MM.1S (cell line): ENCODE measurements at regions not wholly inside any gene's neighbourhood (a gene's known extent, or its start where the extent isn't known, plus 50 kb on each side); places are given as distances from the start of the nearest gene placed in this dataset.
A peak's percentile ranks its signal among the peaks of the same experiment; 100 is the strongest.

Experiments used
- DNase-seq: peaks from one replicate; pipeline ENCODE4 v3.0.0-alpha.2; 2015
- H2AFZ ChIP-seq: fragments of 300-600 bp; sonication (generic); 2 replicates; pipeline ENCODE4 v1.6.0; 2016; ENCODE audit warnings: antibody characterized with exemption, low read length
- H3F3A ChIP-seq: fragments of 300-600 bp; sonication (generic); 2 replicates; pipeline ENCODE4 v1.6.1; 2016; ENCODE audit warnings: mild to moderate bottlenecking, antibody characterized with exemption, low read length, moderate library complexity, mixed read lengths; ENCODE audit not compliant: insufficient read depth
- H3K27ac ChIP-seq: fragments of 300-600 bp; sonication (generic); 2 replicates; pipeline ENCODE4 v1.5.1; 2016; ENCODE audit warnings: mild to moderate bottlenecking, low read length
- H3K27me3 ChIP-seq: fragments of 300-600 bp; sonication (generic); replicated peaks from 2 replicates; pipeline ENCODE4 v1.6.0; 2016; ENCODE audit warnings: low read length; ENCODE audit not compliant: insufficient read depth
- H3K36me3 ChIP-seq: fragments of 300-600 bp; sonication (generic); replicated peaks from 2 replicates; pipeline ENCODE4 v1.6.1; 2016; ENCODE audit warnings: mild to moderate bottlenecking, low read length, mixed read lengths; ENCODE audit not compliant: insufficient read depth
- H3K4me1 ChIP-seq: fragments of 300-600 bp; sonication (generic); 2 replicates; pipeline ENCODE4 v1.6.1; 2016; ENCODE audit warnings: low read length, mixed read lengths
- H3K4me2 ChIP-seq: fragments of 300-600 bp; sonication (generic); 2 replicates; pipeline ENCODE4 v1.6.0; 2016; ENCODE audit warnings: low read depth, low read length
- H3K4me3 ChIP-seq: fragments of 300-600 bp; sonication (generic); 2 replicates; pipeline ENCODE4 v1.5.1; 2016; ENCODE audit warnings: low read length, mixed read lengths
- H3K79me2 ChIP-seq: fragments of 300-600 bp; sonication (generic); 2 replicates; pipeline ENCODE4 v1.6.1; 2016; ENCODE audit warnings: mixed run types, low read length, mixed read lengths
- H3K9ac ChIP-seq: fragments of 300-600 bp; sonication (generic); 2 replicates; pipeline ENCODE4 v1.6.1; 2016; ENCODE audit warnings: low read length, mixed read lengths
- H3K9me2 ChIP-seq: fragments of 300-600 bp; sonication (generic); replicated peaks from 2 replicates; pipeline ENCODE4 v1.6.1; 2016; ENCODE audit warnings: mild to moderate bottlenecking, low read length, mixed read lengths; ENCODE audit not compliant: insufficient read depth
- H3K9me3 ChIP-seq: fragments of 300-600 bp; sonication (generic); replicated peaks from 2 replicates; pipeline ENCODE4 v1.6.1; 2016; ENCODE audit warnings: mild to moderate bottlenecking, low read length, mixed read lengths; ENCODE audit not compliant: insufficient read depth
- H4K20me1 ChIP-seq: fragments of 300-600 bp; sonication (generic); 2 replicates; pipeline ENCODE4 v1.6.1; 2016; ENCODE audit warnings: mild to moderate bottlenecking, low read length, moderate library complexity, mixed read lengths; ENCODE audit not compliant: insufficient read depth
- CTCF ChIP-seq: fragments of 300-600 bp; sonication (generic); IDR thresholded peaks from 2 replicates; pipeline ENCODE4 v1.5.1; 2016; ENCODE audit warnings: antibody characterized with exemption, low read length, mixed read lengths
- EZH2 ChIP-seq: fragments of 300-600 bp; sonication (generic); optimal IDR thresholded peaks from 2 replicates; pipeline ENCODE3; 2017; ENCODE audit warnings: low read depth, mild to moderate bottlenecking, antibody characterized with exemption, low read length, mixed read lengths
- EZH2phosphoT487 ChIP-seq: fragments of 300-600 bp; sonication (generic); IDR thresholded peaks from 2 replicates; pipeline ENCODE4 v1.6.1; 2018; ENCODE audit warnings: antibody characterized with exemption, low read length

- peaks cover 72% of the 10 kb centered on the region for H3K27me3 ChIP-seq
These were observed 165.6 kb downstream of the SHANK2 start for GRCh38 chr11:71086687-71087258.

GRCh38 chr11:71084306-71085012 lies 167.9 kb downstream of the SHANK2 start:
- H3K9ac ChIP-seq: no peak overlapping the region
- H3K4me1 ChIP-seq: no peaks in the 10 kb centered on the region
- no peak for DNase-seq
- no peak overlapping the region for H3K27ac ChIP-seq
- no peaks in the 10 kb centered on the region for H3K9me2 ChIP-seq
- H3K27me3 ChIP-seq: peaks cover 72% of the 10 kb centered on the region
- H3F3A ChIP-seq: no peaks in the 10 kb centered on the region
- no peak for TF ChIP-seq EZH2phosphoT487
- no peak for TF ChIP-seq CTCF
- no peak for TF ChIP-seq EZH2
- H3K79me2 ChIP-seq: no peaks in the 10 kb centered on the region
- no peaks in the 10 kb centered on the region for H3K36me3 ChIP-seq
- H3K9me3 ChIP-seq: no peaks in the 10 kb centered on the region
- no peak overlapping the region for H2AFZ ChIP-seq
- H3K4me2 ChIP-seq: no peak overlapping the region
- H4K20me1 ChIP-seq: no peaks in the 10 kb centered on the region
- no peak overlapping the region for H3K4me3 ChIP-seq

More at GRCh38 chr11:71086687-71087258, 165.6 kb downstream of the SHANK2 start:
- Histone ChIP-seq H3K4me3 (no peak overlapping the region), H3K27ac (no peak overlapping the region), H3K79me2 (no peaks in the 10 kb centered on the region), H4K20me1 (no peaks in the 10 kb centered on the region), H3K9ac (no peak overlapping the region), H3K36me3 (no peaks in the 10 kb centered on the region), H3K4me2 (no peak overlapping the region), H2AFZ (no peak overlapping the region), H3K9me2 (no peaks in the 10 kb centered on the region), H3K4me1 (no peaks in the 10 kb centered on the region), H3F3A (no peaks in the 10 kb centered on the region), H3K9me3 (no peaks in the 10 kb centered on the region)
- no peak for DNase-seq
- TF ChIP-seq CTCF (peak; percentile 39), EZH2 (no peak)

- Histone ChIP-seq H3K4me2 (no peak overlapping the region), H3K36me3 (no peaks in the 10 kb centered on the region), H3K4me3 (no peak overlapping the region), H3K79me2 (no peaks in the 10 kb centered on the region), H3F3A (no peaks in the 10 kb centered on the region), H4K20me1 (no peaks in the 10 kb centered on the region), H3K9me2 (no peaks in the 10 kb centered on the region), H3K4me1 (no peaks in the 10 kb centered on the region), H3K27me3 (peaks cover 72% of the 10 kb centered on the region), H3K9ac (no peak overlapping the region), H3K27ac (no peak overlapping the region), H3K9me3 (no peaks in the 10 kb centered on the region), H2AFZ (no peak overlapping the region)
- no peak for DNase-seq
- no peak for TF ChIP-seq EZH2phosphoT487
- no peak for TF ChIP-seq EZH2
- no peak for TF ChIP-seq CTCF
These were observed 169.3 kb downstream of the SHANK2 start for GRCh38 chr11:71083105-71083504.
